ENCODE measurements at regions not wholly inside any gene's neighbourhood (a gene's known extent, or its start where the extent isn't known, plus 50 kb on each side); places are given as distances from the start of the nearest gene placed in this dataset.

DNA sequence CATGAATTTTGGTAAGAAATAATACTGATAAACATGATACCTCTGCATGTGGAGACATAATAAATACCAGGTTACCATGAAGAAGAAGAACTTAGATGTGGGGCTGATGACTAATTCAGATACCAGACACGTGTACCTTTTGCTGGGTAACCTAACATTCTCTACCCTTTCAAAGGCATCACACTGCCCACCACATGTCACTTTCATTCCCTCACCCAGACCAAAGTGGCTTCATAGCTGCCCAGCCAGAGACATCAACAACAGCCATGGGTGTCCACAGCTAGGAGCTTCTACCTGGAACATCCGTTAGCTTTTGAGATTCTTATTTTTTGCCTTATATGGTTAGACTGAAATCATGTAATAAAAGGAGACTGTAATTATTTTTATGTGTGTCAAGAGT, 396.8 kb downstream of the MED10 start:
- no peak overlapping the region for H2BK5ac ChIP-seq (ENCODE audit: insufficient read length, low read length)
- no peak overlapping the region for H4K5ac ChIP-seq (ENCODE audit: insufficient read length, low read depth, low read length)
- H3K27me3 Mint-ChIP-seq (ENCODE audit: low read depth), result peaks cover 3% of the 10 kb centered on the region
- no peaks in the 10 kb centered on the region for H3K79me1 ChIP-seq (ENCODE audit: insufficient read depth, low read depth, low read length, poor library complexity, severe bottlenecking)
- H3K27ac Mint-ChIP-seq, result no peak overlapping the region
- H3K27ac ChIP-seq (ENCODE audit: insufficient read length, low read depth, low read length), result no peak overlapping the region
- H3K4me2 ChIP-seq (ENCODE audit: insufficient read depth, insufficient read length, low read length), result no peak overlapping the region
- H3T11ph ChIP-seq (ENCODE audit: low read length), result no peak overlapping the region
- no peak overlapping the region for H2BK20ac ChIP-seq (ENCODE audit: low read depth, low read length, poor library complexity, severe bottlenecking)
- H3K9ac ChIP-seq (ENCODE audit: extremely low read depth, insufficient read length, low read length), result no peak overlapping the region
- TF ChIP-seq CTCF (conservative IDR thresholded peaks at IDR 0.05), result no peak
- no peak overlapping the region for H3K23ac ChIP-seq (ENCODE audit: insufficient read length, low read depth, low read length)
- H3K79me2 ChIP-seq (ENCODE audit: insufficient read depth, low read length), result no peaks in the 10 kb centered on the region
- H4K91ac ChIP-seq (ENCODE audit: insufficient read length, low read depth, low read length), result no peak overlapping the region
- H2AK5ac ChIP-seq (ENCODE audit: insufficient read length, low read length), result no peak overlapping the region
- H2BK120ac ChIP-seq (ENCODE audit: low read depth, low read length, poor library complexity, severe bottlenecking), result no peak overlapping the region
- WGBS (ENCODE audit: extremely low coverage, insufficient read length, low lambda C conversion rate), result no CpG with 5 or more reads among the region's 2 CpGs
- DNase-seq, result no peak
- H4K20me1 ChIP-seq (ENCODE audit: control insufficient read depth, insufficient read depth, insufficient read length), result no peaks in the 10 kb centered on the region
- H3K9me3 ChIP-seq (ENCODE audit: control insufficient read depth, low read depth, low read length), result no peaks in the 10 kb centered on the region
- no peak overlapping the region for H3K56ac ChIP-seq (ENCODE audit: insufficient read length, low read depth, low read length)
- H4K8ac ChIP-seq (replicated peaks; ENCODE audit: insufficient read length, low read depth, low read length), result no peak overlapping the region
- H3K14ac ChIP-seq (ENCODE audit: insufficient read depth, low read length), result no peak overlapping the region
- no peak overlapping the region for H2AFZ ChIP-seq (ENCODE audit: low read length)
- H3K4me1 ChIP-seq (ENCODE audit: insufficient read depth, low read length), result no peaks in the 10 kb centered on the region; the same call in 1 of the 2 replicates
- no peak overlapping the region for H2BK12ac ChIP-seq (ENCODE audit: insufficient read length, low read depth, low read length)
- H2BK15ac ChIP-seq (ENCODE audit: low read depth, low read length), result no peak overlapping the region
- no peaks in the 10 kb centered on the region for H3K9me3 Mint-ChIP-seq
- no peak overlapping the region for H3K18ac ChIP-seq (ENCODE audit: insufficient read length, low read depth, low read length)
- H3K4me1 Mint-ChIP-seq, result peaks cover 17 to 20% of the 10 kb centered on the region in 2 experiments
- no peak overlapping the region for H3K4ac ChIP-seq (ENCODE audit: low read depth, low read length)
- no peak overlapping the region for H3K4me3 Mint-ChIP-seq
- H3K36me3 Mint-ChIP-seq (ENCODE audit: insufficient read depth in 1 of 3, low read depth in 3 of 3), result no peaks in the 10 kb centered on the region
- H3K23me2 ChIP-seq (ENCODE audit: insufficient read length, low read depth, low read length, poor library complexity, severe bottlenecking), result no peaks in the 10 kb centered on the region
- no peaks in the 10 kb centered on the region for H3K27me3 ChIP-seq (ENCODE audit: insufficient read depth, low read length)
